ENCODE measurements at regions not wholly inside any gene's neighbourhood (a gene's known extent, or its start where the extent isn't known, plus 50 kb on each side); places are given as distances from the start of the nearest gene placed in this dataset.

GRCh38 chr13:22263185-22263584, 592.3 kb downstream of the FGF9 start:
- Histone ChIP-seq H3K27me3 (ENCODE audit: control insufficient read depth, insufficient read depth, low read length) (peaks cover 3% of the 10 kb centered on the region; the same call in 1 of the 2 replicates), H4K20me1 (ENCODE audit: insufficient read depth, low read length) (no peaks in the 10 kb centered on the region), H2BK15ac (ENCODE audit: low read depth, low read length) (no peak overlapping the region), H2AFZ (replicated peaks; ENCODE audit: low read length, poor library complexity) (no peak overlapping the region), H3K9ac (ENCODE audit: low read depth, low read length) (no peak overlapping the region), H3K4ac (ENCODE audit: low read depth, low read length) (no peak overlapping the region), H3K56ac (ENCODE audit: extremely low read depth, insufficient read depth, low read length) (no peak overlapping the region), H3K27ac (ENCODE audit: insufficient read depth, low read length) (no peak overlapping the region), H3K9me1 (ENCODE audit: insufficient read depth, low read length) (no peaks in the 10 kb centered on the region), H2AK5ac (ENCODE audit: low read depth, low read length) (no peak overlapping the region), H3K9me3 (ENCODE audit: control insufficient read depth, insufficient read depth, low read length) (peaks cover 2% of the 10 kb centered on the region; the same call in 1 of the 2 replicates), H3K18ac (ENCODE audit: low read depth, low read length) (no peak overlapping the region), H4K5ac (ENCODE audit: low read depth, low read length) (no peak overlapping the region), H4K91ac (ENCODE audit: insufficient read depth, low read depth, low read length) (no peak overlapping the region), H3K23ac (ENCODE audit: low read depth, low read length) (no peak overlapping the region), H3K79me1 (ENCODE audit: low read depth in 1 of 2, low read length in 2 of 2) (no peaks in the 10 kb centered on the region), H3K4me2 (ENCODE audit: low read depth, low read length) (no peak overlapping the region), H3K4me1 (ENCODE audit: control insufficient read depth, insufficient read depth, low read length) (peaks cover 3% of the 10 kb centered on the region; the same call in 1 of the 2 replicates), H4K8ac (ENCODE audit: low read depth in 2 of 2, low read length in 2 of 2) (no peak overlapping the region), H2BK120ac (ENCODE audit: low read depth, low read length) (no peak overlapping the region; the same call in 1 of the 2 replicates), H2BK20ac (ENCODE audit: low read depth, low read length) (no peak overlapping the region), H2AK9ac (replicated peaks; ENCODE audit: low read depth, low read length, poor library complexity) (no peak overlapping the region), H3K36me3 (ENCODE audit: control insufficient read depth, insufficient read depth, low read length) (no peaks in the 10 kb centered on the region), H2BK5ac (ENCODE audit: low read depth, low read length, poor library complexity, severe bottlenecking) (no peak overlapping the region), H3K14ac (replicated peaks; ENCODE audit: low read depth, low read length) (no peak overlapping the region), H3K4me3 (ENCODE audit: insufficient read depth, low read depth, low read length) (no peak overlapping the region)
- POLR2A ChIA-PET (ENCODE audit: unreplicated experiment), result no interaction called here
- dilution Hi-C loops (cut with HindIII; ENCODE audit: low sequenced_read_pairs, unreplicated experiment), result no loop called here
- CTCF ChIA-PET, result no interaction called here
- in situ Hi-C loops (cut with MboI; ENCODE audit: low sequenced_read_pairs), result no loop called here
- no TSS peak for BruUV-seq (replicated peaks)
- no CpG with 5 or more reads among the region's 2 CpGs for WGBS, 2 experiments (ENCODE audit: extremely low coverage in 2 of 2, insufficient read length in 1 of 2)
- TF ChIP-seq ELK1 (IDR thresholded peaks at IDR 0.05; ENCODE audit: borderline replicate concordance, low read depth, low read length), result no peak
- no peak for TF ChIP-seq POLR2A (IDR thresholded peaks at IDR 0.05; ENCODE audit: low read depth, low read length)
- TF ChIP-seq CTCF (conservative IDR thresholded peaks at IDR 0.05; ENCODE audit: low read depth, low read length), result no peak
- no peak for TF ChIP-seq MAFK (IDR thresholded peaks at IDR 0.05; ENCODE audit: low read depth, low read length)
- TF ChIP-seq MAZ (IDR thresholded peaks at IDR 0.05; ENCODE audit: borderline replicate concordance, low read depth, low read length), result no peak
- no peak for ATAC-seq (ENCODE audit: low read depth)
- intact Hi-C loops (cut with micrococcal nuclease), result no loop called here
- DNase-seq, result no peak
